ENCODE measurements at regions not wholly inside any gene's neighbourhood (a gene's known extent, or its start where the extent isn't known, plus 50 kb on each side); places are given as distances from the start of the nearest gene placed in this dataset.

DNA sequence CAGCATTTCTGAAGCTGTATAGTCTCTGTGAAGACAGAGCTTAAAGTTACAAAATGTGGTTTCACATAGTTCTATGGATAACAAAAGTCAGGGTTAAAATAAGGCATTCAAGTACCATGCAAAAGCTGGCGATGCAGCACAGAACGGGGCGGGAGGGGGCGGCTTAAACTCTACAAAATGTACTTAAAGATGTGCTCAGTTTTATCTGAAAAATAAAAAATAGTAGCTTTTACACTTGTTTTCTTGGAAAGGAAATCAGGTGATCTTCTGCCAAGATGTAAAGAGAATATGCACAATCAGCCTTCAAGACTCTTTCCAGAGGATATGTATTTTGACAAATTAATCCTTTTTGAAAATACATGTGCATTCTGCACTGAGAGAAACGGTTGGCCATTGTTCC lies 301.7 kb upstream of the EMCN start:
- no peaks in the 10 kb centered on the region for H3K27me3 ChIP-seq (ENCODE audit: insufficient read depth)
- no peaks in the 10 kb centered on the region for H4K20me1 ChIP-seq (ENCODE audit: insufficient read depth)
- ChIA-PET POLR2A (no interaction called here), CTCF (interaction anchor here (1.0 to 1.2 kb wide), 2 partner anchors 9 to 13 kb away, joined by 3 read pairs; no protein-coding TSS in a partner anchor)
- H3K9ac ChIP-seq, result no peak overlapping the region
- no peaks in the 10 kb centered on the region for H3K79me2 ChIP-seq (ENCODE audit: insufficient read depth)
- H3K9me2 ChIP-seq, result no peaks in the 10 kb centered on the region
- H3K4me3 ChIP-seq (ENCODE audit: low read depth in 2 of 2, low read length in 1 of 2), result no peak overlapping the region
- H3K4me1 ChIP-seq (ENCODE audit: control insufficient read depth in 1 of 2, insufficient read depth in 2 of 2, low read depth in 1 of 2, low read length in 1 of 2), result 0 out of 4 replicates have a peak, but pooled peaks cover 0 to 4% of the 10 kb centered on the region in 2 experiments
- DNase-seq, result no peak
- no peaks in the 10 kb centered on the region for H3K36me3 ChIP-seq (replicated peaks in 1 of 2; ENCODE audit: control insufficient read depth in 1 of 2, insufficient read depth in 2 of 2, low read length in 1 of 2)
- 80% methylated on average over 5 of the region's 5 CpGs for WGBS (ENCODE audit: low lambda C conversion rate)
- H3K27ac ChIP-seq (ENCODE audit: low read depth in 2 of 2, low read length in 1 of 2), result no peak overlapping the region
- H3F3A ChIP-seq (replicated peaks; ENCODE audit: insufficient read depth), result no peaks in the 10 kb centered on the region
- no peak overlapping the region for H2AFZ ChIP-seq (ENCODE audit: low read depth)
- no peak overlapping the region for H3K4me2 ChIP-seq
- TF ChIP-seq, protein P1, sequence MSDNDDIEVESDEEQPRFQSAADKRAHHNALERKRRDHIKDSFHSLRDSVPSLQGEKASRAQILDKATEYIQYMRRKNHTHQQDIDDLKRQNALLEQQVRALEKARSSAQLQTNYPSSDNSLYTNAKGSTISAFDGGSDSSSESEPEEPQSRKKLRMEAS (IDR thresholded peaks at IDR 0.05; ENCODE audit: low read depth), result no peak
- TF ChIP-seq, protein P2, sequence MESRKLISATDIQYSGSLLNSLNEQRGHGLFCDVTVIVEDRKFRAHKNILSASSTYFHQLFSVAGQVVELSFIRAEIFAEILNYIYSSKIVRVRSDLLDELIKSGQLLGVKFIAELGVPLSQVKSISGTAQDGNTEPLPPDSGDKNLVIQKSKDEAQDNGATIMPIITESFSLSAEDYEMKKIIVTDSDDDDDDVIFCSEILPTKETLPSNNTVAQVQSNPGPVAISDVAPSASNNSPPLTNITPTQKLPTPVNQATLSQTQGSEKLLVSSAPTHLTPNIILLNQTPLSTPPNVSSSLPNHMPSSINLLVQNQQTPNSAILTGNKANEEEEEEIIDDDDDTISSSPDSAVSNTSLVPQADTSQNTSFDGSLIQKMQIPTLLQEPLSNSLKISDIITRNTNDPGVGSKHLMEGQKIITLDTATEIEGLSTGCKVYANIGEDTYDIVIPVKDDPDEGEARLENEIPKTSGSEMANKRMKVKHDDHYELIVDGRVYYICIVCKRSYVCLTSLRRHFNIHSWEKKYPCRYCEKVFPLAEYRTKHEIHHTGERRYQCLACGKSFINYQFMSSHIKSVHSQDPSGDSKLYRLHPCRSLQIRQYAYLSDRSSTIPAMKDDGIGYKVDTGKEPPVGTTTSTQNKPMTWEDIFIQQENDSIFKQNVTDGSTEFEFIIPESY (IDR thresholded peaks at IDR 0.05; ENCODE audit: borderline replicate concordance, low read depth), result no peak
- TF ChIP-seq JUND (IDR thresholded peaks at IDR 0.05) (no peak), SIN3A (IDR thresholded peaks at IDR 0.05; ENCODE audit: borderline replicate concordance, low read depth, low read length) (no peak), EZH2phosphoT487 (IDR thresholded peaks at IDR 0.05; ENCODE audit: borderline replicate concordance, low read depth) (no peak), RXRA (IDR thresholded peaks at IDR 0.05; ENCODE audit: borderline replicate concordance, low read depth) (no peak), RFX5 (IDR thresholded peaks at IDR 0.05; ENCODE audit: low read length) (no peak), EP300 (IDR thresholded peaks at IDR 0.05; ENCODE audit: borderline replicate concordance in 1 of 2, low read depth in 1 of 2, low read length in 1 of 2) (no peak), FOXJ3 (CRISPR knock-in tag; IDR thresholded peaks at IDR 0.05) (no peak), GATA2 (CRISPR knock-in tag; IDR thresholded peaks at IDR 0.05) (no peak), YY1 (IDR thresholded peaks at IDR 0.05; ENCODE audit: low read depth) (no peak), NFIC (IDR thresholded peaks at IDR 0.05; ENCODE audit: borderline replicate concordance) (no peak), POLR2AphosphoS5 (IDR thresholded peaks at IDR 0.05; ENCODE audit: low read depth, low read length) (no peak), MEF2A (IDR thresholded peaks at IDR 0.05; ENCODE audit: borderline replicate concordance, low read depth) (no peak), CHD2 (IDR thresholded peaks at IDR 0.05; ENCODE audit: low read length, partially characterized antibody) (no peak)
- TF ChIP-seq, protein P3, sequence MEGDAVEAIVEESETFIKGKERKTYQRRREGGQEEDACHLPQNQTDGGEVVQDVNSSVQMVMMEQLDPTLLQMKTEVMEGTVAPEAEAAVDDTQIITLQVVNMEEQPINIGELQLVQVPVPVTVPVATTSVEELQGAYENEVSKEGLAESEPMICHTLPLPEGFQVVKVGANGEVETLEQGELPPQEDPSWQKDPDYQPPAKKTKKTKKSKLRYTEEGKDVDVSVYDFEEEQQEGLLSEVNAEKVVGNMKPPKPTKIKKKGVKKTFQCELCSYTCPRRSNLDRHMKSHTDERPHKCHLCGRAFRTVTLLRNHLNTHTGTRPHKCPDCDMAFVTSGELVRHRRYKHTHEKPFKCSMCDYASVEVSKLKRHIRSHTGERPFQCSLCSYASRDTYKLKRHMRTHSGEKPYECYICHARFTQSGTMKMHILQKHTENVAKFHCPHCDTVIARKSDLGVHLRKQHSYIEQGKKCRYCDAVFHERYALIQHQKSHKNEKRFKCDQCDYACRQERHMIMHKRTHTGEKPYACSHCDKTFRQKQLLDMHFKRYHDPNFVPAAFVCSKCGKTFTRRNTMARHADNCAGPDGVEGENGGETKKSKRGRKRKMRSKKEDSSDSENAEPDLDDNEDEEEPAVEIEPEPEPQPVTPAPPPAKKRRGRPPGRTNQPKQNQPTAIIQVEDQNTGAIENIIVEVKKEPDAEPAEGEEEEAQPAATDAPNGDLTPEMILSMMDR (IDR thresholded peaks at IDR 0.05), result no peak
- TF ChIP-seq, protein P4, sequence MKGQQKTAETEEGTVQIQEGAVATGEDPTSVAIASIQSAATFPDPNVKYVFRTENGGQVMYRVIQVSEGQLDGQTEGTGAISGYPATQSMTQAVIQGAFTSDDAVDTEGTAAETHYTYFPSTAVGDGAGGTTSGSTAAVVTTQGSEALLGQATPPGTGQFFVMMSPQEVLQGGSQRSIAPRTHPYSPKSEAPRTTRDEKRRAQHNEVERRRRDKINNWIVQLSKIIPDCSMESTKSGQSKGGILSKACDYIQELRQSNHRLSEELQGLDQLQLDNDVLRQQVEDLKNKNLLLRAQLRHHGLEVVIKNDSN (IDR thresholded peaks at IDR 0.05; ENCODE audit: borderline replicate concordance, low read depth), result no peak
- TF ChIP-seq, protein P5, sequence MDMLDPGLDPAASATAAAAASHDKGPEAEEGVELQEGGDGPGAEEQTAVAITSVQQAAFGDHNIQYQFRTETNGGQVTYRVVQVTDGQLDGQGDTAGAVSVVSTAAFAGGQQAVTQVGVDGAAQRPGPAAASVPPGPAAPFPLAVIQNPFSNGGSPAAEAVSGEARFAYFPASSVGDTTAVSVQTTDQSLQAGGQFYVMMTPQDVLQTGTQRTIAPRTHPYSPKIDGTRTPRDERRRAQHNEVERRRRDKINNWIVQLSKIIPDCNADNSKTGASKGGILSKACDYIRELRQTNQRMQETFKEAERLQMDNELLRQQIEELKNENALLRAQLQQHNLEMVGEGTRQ (IDR thresholded peaks at IDR 0.05; ENCODE audit: borderline replicate concordance, low read depth, low read length), result no peak
- TF ChIP-seq, protein P6, sequence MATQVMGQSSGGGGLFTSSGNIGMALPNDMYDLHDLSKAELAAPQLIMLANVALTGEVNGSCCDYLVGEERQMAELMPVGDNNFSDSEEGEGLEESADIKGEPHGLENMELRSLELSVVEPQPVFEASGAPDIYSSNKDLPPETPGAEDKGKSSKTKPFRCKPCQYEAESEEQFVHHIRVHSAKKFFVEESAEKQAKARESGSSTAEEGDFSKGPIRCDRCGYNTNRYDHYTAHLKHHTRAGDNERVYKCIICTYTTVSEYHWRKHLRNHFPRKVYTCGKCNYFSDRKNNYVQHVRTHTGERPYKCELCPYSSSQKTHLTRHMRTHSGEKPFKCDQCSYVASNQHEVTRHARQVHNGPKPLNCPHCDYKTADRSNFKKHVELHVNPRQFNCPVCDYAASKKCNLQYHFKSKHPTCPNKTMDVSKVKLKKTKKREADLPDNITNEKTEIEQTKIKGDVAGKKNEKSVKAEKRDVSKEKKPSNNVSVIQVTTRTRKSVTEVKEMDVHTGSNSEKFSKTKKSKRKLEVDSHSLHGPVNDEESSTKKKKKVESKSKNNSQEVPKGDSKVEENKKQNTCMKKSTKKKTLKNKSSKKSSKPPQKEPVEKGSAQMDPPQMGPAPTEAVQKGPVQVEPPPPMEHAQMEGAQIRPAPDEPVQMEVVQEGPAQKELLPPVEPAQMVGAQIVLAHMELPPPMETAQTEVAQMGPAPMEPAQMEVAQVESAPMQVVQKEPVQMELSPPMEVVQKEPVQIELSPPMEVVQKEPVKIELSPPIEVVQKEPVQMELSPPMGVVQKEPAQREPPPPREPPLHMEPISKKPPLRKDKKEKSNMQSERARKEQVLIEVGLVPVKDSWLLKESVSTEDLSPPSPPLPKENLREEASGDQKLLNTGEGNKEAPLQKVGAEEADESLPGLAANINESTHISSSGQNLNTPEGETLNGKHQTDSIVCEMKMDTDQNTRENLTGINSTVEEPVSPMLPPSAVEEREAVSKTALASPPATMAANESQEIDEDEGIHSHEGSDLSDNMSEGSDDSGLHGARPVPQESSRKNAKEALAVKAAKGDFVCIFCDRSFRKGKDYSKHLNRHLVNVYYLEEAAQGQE (IDR thresholded peaks at IDR 0.05; ENCODE audit: low read depth, low read length), result no peak
- no peaks in the 10 kb centered on the region for H3K9me3 ChIP-seq

All from SK-N-SH (cell line).